GM21786 (cell line): ENCODE measurements at regions not wholly inside any gene's neighbourhood (a gene's known extent, or its start where the extent isn't known, plus 50 kb on each side); places are given as distances from the start of the nearest gene placed in this dataset.
"Not testable (repeated sequence)": the region's sequence is repeated elsewhere in the genome, so short reads cannot be mapped to it uniquely, and the experiment has no call there.

Source experiments
- ATAC-seq: cut with Tn5 transposase; IDR thresholded peaks from one replicate; pipeline ENCODE4 v1.9.1; 2021; ENCODE audit not compliant: unreplicated experiment

DNA sequence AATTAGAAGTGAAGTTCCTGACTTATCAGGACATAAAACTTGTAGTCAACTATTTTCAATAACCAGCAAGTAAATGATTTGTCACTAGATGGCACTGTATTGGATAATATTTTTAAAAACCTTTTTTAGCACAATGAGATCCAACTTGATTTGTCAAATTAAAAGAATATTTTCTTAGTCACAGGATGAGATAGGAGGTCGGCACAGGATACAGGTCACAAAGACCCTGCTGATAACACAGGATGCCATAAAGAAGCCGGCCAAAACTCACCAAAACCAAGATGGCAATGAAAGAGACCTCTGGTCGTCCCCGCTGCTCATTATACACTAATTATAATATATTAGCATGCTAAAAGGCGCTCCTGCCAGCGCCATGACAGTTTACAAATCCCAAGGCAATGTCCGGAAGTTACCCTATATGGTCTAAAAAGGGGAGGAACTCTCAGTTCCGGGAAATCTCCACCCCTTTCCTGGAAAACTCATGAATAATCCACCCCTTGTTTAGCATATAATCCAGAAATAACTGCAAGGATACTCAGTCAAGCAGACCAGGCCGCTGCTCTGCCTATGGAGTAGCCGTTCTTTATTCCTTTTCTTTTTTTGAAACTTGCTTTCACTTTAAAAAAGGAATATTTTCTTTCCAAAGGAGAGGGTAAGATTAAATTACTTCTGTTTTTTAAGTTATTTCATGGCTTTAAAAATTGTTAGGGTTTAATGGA lies 255.7 kb upstream of the MKLN1 start:
- no peak for ATAC-seq

DNA sequence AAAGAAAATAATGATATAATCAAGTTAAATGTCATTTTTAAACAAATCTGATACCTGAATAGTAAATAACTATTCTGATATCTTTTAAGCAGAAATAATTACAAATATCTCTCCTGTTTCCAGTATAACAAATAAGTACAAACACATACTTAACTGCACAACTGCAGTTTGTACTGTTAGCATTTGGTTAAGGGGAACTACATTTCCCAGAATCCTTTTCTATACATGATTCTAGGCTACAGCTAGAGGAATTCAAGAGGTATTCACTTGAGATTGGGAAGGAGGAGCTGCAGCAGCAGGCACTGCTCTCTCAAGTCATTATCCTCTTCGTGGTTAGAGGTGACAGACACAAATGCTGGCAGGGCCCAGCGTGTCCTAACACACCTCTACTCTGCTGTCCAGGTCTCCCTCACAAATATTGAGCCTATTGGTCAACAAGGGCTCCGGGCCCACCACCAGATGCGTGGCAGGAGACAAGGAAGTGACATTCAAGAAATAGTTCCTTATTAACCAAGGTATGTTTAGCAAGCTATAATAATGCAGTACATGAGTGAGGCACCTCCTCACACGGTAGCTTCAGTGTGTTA lies 255.1 kb upstream of the MKLN1 start:
- no peak for ATAC-seq

DNA sequence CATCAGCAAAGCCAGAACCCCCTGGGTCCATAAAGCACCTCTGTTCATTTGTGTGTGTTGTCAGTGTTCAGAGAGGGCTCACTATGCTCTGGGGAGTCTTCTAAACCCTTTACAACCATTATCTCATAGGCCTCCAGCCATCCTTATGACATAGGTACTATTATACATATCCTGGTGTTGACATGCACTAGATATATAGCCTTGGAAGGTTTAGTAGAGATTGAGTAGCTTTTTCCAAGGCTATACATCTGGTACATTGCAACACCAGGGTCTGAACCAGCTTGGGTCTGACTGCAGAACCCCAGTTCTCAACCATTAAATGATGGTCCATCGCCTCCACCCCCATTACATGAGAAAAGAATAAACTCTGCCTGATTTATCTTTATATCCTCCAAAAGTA lies 253.6 kb upstream of the MKLN1 start:
- no peak for ATAC-seq

DNA sequence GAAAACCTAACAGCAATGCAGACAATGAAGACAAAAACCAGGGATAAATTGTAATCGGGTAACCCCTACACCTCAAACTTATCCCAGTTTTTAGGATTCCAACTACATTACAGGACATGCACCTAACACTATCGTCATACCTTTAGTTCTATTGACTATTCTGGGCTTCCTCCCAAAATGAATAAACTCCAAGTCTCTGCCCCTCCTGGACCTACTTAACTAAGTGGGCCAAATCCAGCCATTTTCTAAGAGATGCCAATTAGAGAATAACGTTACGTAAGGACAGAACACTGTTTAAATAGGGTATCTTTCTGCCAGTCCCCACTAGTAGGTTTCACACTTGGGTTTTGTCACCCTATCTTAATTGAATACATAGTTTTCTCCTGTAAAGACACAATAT lies 253.1 kb upstream of the MKLN1 start:
- ATAC-seq = no peak

DNA sequence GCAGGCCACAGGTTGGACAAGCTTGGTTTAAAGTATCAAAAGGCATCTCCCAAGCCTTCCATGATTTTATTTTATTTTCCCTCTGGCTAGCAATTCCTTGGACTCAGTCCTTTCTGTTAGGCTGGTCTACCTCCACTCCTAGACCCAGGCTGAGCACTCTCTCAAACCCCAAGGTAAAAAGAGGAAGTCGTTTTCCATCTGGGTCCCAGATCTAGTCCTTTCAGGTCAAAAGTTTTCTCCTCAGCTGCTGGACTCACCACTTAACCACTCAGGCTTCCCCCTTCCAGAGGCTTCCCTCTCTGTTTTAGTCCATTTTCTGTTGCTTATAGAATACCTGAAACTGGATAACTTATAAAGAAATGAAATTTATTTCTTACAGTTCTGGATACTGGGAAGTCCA lies 252.3 kb upstream of the MKLN1 start:
- no peak for ATAC-seq

DNA sequence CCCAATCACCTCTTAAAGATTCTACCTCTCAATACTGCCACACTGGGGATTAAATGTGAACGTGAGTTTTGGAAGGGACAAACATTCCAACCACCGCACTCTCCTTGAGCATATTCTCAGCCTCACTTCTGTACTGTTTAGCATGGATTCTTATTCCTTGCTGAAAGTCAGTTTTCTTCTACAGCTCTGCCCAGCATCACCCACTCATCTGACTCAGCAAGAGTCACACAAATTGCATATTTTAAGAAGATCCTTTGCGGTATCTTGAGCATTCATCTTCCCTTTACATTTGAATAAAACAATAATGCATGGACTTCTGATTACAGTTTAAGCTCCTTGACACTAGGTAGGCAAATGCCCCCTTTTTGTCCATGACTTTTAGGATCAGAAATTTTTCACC lies 251.6 kb upstream of the MKLN1 start:
- ATAC-seq = no peak

DNA sequence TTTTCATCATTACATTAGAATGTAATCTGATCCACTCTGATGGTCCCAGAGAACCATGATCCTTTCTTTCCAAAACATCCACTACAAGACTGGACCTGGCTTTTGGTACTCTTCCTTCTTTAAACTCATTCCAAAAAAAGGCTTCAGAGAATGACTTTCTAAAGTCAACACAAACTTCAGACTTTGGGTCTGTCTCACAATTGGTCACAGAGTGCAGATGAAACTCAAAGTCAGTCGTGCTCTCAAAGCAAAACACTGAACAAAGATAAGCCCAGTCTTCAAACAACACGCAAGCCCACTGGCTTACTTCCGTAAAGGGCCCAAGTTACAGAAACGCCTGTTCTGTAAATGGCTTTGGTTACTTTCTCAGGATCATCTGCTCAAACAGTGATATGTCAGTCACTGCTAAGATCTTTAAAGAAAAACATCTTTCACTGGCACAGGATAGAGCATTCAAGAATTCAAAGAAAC lies 250.9 kb upstream of the MKLN1 start:
- no peak for ATAC-seq

DNA sequence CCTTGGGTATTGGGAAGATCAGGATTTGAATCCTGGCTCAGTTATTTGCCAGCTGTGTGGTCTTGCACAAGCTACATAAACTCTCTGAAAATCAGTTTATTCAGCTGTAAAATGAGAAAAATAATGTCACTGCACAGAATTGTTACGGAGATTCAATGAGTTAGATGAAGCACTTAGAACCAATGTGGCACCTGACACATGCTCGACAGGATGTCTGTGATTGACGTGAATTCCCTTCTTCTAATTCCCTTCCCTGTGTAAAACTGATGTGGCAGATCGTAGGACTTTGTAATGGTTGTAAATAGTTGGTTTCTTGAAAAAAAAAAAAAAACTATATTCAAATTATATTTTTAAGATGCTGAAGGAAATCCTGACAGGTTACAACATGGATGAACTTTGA lies 249.9 kb upstream of the MKLN1 start:
- no peak for ATAC-seq

DNA sequence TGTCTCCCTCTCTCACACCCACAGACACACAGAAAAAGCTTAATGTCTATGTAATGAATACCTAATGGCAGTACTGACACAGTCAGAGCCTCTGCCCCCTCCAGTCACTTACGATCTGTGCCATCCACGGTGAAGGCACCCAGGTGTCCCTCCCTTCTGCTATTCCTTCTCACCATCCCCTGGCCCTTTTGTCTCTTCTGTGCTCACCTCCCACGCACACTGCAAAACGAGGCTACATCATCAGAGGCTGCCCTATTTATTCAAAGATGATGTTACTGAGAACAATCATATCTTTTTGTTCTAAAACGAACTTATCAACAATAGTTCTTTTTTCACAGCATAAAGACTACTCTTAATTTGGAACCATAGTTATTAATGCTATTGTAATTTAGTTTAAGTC lies 246.9 kb upstream of the MKLN1 start:
- no peak for ATAC-seq

DNA sequence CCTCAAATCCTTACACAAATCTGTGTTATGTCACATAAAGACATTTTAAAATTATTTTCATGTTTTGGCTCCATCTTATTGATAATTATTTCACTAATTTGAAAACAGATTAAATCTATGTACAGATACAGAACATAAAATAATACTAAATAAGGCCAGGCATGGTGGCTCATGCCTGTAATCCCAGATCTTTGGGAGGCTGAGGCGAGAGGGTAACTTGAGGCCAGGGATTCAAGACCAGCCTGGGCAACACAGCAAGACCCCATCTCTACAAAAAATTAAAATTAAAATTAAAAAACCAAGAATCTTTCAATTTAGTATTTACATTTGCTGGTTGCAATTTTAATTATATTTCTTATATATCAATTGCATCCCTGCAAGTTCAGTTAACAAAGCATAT lies 246.4 kb upstream of the MKLN1 start:
- no peak for ATAC-seq

DNA sequence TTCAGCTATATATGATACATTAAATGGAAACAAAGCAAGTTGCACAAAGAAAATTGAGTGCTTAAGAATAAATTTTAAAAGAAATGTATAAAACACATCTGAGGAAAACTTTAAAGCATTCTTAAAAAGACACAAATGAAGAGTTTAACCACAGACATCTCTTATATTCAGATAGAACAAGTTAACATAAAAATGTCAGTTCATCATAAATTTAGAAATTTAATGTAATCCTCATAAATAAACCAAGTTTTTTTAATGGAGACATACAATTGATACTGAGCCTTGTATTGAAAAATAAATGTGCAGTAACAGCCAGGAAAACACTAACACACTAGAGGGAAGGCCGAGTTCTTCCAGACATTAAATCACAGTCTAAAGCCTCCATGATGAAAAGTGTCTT lies 243.9 kb upstream of the MKLN1 start:
- ATAC-seq = no peak

DNA sequence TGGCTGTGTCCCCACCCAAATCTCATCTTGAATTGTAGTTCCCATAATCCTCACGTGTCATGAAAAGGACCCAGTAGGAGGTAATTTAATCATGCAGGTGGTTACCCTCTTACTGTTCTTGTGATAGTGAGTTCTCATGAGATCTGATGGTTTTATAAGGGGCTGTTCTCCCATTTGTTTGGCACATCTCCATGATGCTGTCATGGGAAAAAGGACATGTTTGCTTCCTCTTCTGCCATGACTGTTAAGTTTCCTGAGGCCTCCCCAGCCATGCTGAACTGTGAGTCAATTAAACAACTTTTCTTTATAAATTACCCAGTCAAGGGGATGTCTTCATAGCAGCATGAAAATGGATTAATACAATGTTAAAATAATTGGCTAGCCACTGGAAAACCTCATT lies 243.3 kb upstream of the MKLN1 start:
- not testable (repeated sequence) for ATAC-seq

DNA sequence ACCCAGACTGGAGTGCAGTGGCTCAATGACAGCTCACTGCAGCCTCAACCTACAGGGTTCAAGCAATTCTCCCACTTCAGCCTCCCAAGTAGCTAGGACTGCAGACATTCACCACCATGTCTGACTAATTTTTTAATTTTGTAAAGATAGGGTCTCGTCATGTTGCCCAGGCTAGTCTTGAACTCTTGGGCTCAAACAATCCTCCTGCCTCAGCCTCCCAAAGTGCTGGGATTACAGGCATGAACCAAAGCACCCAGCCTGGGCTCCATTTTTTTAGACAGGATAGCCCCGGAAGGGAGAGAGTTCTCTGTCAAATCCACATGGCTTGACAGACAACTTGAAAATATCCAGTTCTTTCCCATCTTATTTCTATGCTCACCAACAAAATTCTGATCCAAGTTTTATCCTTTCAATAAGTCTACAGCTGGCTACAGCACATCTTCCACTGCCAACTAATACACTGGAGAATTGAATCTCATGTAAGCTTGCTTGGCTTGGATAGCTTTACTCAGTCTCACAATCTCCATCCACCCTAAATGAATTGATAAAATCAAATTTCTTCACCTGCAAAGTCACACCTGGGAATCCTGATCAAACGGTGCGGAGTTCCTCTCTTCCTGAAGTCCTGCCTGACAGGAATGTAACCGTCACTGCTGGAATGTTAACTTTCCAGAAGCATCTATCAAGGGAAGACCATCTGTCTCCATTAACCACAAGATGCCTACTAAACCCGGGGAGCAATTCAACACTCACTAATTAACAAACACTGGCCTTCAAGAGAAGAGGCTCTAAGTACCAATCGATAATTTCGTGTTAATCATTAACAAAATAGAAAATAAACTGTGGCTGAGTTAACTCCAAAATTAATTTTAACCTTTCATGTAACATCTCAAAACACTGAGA lies 239.7 kb upstream of the MKLN1 start:
- ATAC-seq = no peak

DNA sequence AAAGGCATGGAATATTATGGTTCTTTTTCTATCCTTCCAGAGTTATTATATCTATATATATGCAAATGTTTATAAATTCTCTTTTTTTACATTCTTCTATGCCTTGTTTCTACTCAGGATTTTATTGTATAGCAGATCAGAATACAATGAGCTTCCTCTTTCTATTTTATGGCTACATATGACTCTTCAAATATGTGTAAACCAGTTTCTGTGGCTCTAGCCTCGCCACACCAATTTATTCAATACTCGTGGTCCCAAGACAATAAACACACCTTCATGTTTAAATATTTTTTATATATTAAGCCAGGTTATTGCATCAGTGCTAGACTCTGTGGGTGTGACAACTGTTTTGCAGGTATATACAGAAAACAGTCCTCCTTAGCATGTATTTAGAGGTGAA lies 237.5 kb upstream of the MKLN1 start:
- ATAC-seq = no peak

DNA sequence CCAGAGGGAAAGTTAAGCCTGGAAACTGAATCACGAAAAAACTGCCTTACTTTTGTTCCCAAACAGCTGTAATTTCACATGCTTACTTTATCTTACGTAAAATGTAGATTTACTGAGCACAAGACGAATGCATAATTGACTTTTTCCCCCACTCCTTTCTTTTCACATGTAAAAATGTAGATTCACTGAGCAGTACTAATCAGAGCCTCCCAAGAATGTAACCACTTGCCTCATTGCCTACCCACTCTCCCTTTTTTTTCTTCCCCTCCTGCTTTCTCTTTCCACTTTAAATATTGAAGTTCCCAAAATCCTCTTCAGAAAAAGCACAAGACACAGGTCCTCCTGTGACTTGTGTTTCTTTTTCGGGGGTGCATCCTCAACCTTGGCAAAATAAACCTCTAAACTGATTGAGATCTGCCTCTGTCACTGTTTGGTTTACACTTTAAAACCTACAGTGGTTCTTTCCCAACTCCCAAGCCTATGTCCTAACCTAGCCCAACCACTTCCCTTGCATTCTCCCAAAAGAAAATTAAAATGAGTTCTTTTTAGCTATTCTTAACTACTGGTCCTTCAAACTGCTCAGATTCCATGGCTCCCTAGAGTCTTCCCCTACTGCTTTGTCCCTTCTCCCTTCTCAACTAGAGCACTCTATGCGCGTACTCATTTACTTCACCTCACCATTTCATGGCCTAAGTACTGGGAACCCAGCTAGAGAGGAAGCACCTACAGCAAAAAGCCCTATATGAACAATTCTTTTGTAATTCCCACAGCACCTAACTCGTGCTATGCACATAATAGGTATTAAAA lies 236.6 kb upstream of the MKLN1 start:
- ATAC-seq = no peak

DNA sequence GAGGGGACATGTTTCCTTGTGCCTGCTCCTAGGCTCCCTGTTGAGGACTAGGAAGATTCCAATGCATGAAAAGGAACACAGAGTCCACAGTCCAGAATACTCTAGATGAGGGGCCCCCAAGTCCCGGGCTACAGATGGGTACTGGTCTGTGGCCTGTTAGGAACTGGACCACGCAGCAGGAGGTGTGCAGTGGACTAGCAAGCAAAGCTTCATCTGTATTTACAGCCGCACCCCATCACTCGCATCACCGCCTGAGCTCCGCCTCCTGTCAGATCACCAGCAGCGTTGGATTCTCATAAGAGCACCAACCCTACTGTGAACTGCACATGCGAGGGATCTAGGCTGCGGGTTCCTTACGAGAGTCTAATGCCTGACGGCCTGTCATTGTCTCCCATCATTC lies 233.0 kb upstream of the MKLN1 start:
- ATAC-seq = no peak

DNA sequence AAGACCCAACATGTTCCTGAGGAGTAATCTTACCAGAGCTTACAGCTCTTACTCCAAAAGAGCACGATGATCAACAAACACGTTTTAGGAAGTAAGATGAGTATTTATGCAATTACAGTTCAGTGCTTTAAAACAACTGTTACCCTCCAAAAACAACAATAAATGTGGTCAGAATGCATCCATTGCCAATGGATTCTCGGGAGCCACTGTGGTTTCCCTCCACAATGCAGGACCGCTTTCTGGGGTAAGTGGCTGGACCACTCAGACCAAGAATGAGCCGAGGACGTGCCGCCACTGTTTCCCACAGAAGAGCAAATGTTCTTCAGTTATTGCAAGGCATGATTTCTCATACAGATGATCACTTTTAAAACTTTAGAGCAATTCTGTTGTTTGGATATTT lies 232.3 kb upstream of the MKLN1 start:
- no peak for ATAC-seq

DNA sequence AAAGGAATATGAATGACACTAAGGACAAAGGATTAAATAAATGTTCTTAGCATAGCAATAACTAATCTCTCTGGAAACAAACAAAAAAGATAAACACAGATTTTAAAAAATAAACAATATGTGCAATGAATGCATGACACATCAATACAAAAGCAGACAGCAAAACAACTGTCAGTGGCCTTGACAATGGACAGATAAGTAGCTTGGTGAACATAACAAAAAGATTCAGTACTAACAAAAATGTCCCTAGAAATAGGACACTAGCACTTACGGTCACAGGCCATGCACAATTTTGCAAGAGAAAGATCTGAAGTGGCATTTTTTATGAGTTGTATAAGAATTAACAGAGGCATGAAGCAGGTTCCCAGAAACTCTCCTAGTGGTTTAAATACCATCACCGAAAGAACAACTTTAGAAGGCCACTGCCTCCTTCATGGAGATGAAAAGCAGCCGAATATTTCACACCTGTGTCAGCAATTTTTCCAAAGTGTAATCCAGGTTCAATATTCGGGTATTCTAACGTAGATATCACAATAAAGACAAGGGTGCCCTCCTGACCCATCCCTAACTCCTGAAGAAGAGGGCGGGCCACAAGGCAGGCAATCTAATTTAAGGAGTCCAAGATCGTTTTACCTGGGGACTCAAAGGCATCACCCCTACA lies 231.3 kb upstream of the MKLN1 start:
- no peak for ATAC-seq

DNA sequence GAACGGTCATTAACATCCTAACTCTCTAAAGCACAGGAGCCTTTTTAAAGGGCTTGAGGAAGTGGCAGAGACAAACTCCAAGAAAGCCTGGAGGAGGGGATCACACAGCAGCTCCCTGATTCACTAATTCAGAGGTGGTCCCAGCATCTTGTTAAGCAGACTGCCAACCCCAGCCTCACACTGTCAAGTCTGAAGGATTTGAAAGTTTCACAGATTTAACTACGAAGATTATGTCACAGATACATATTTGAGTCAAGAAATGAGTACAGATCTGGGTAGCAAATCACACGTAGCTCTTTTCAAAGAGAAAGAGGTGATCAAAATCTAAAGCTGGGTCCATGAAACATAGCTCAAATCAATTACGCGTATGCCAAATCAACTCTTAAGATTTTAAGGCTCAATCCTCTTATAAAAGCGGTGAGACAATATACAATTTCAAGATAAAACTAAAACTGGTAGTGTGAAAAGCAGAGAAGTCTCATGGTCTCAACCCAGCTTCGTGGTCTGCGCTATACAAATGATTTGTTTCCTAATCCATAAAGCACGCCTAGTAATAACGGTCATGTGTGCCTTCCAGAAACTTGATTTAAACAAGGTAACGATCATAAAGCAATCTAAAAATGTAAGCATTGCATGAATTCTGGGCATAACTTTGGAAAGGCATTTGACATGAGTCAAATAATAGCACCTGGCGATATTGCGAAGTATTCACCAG lies 229.9 kb upstream of the MKLN1 start:
- ATAC-seq = no peak

DNA sequence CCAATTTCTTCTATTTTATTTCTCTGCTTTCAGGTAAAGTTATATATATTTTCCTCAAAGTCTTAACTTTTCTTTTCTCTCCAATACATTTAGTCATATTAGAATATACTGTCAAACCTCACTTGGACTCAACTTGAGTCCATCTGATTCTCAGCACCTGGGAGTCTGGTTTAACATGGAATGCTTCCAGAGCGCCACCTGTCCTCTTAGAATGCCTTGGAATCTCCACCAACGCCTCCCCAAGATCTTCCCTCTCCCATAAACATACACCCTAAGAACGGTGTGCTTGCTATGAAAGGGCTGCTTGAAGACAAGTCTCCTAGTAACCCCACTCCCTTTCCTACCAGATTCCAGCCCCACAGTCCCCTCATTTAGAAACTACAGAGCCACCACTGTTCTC lies 229.1 kb upstream of the MKLN1 start:
- ATAC-seq = no peak
